ENCODE measurements at regions not wholly inside any gene's neighbourhood (a gene's known extent, or its start where the extent isn't known, plus 50 kb on each side); places are given as distances from the start of the nearest gene placed in this dataset.

DNA sequence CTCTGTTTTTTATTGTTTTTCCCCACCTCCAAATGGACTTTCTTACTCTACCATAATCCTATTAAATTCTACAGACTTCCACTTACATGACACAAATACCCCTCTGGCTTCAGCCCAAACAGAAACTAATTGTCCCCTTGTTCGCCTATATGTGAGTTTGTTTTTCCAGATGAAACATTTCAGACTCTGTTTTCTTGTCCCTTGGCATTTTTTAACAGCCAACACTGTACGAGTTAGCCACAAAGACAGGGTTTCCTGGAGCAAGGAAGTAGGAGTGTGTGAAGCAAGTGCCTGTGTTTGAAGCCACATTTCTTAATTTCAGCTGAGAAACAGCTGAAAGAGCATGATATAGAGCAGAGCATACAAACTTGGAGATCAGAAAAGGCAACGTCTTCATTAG lies 382.2 kb upstream of the CDH5 start:
- TF ChIP-seq EZH2 (IDR thresholded peaks at IDR 0.05) = no peak
- no peak for TF ChIP-seq POLR2AphosphoS5 (IDR thresholded peaks at IDR 0.05; ENCODE audit: borderline replicate concordance, low read depth, low read length)
- TF ChIP-seq FOXP2 (optimal IDR thresholded peaks at IDR 0.05; ENCODE audit: control extremely low read depth, extremely low read length, insufficient read depth) = no peak
